ENCODE measurements at regions not wholly inside any gene's neighbourhood (a gene's known extent, or its start where the extent isn't known, plus 50 kb on each side); places are given as distances from the start of the nearest gene placed in this dataset.

- Histone ChIP-seq H3K9me3 (peaks cover 0 to 5% (median 0%) of the 10 kb centered on the region in 4 donors), H3K36me3 (no peaks in the 10 kb centered on the region), H3K4me3 (no peak overlapping the region), H3K4me1 (no peaks in the 10 kb centered on the region), H3K27me3 (no peaks in the 10 kb centered on the region), H3K27ac (no peak overlapping the region)
- DNase-seq: no peak
- WGBS, 2 donors: 87 to 90% methylated on average over 2 of the region's 2 CpGs
- TF ChIP-seq POLR2A (IDR thresholded peaks at IDR 0.05) (no peak), POLR2AphosphoS5 (IDR thresholded peaks at IDR 0.05) (no peak), EP300 (IDR thresholded peaks at IDR 0.05) (no peak), CTCF (IDR thresholded peaks at IDR 0.05) (no peak)
- no peak for ATAC-seq (ENCODE audit: low FRiP score in 2 of 2)
Observed at GRCh38 chr18:41324934-41325333, 630.1 kb upstream of the PIK3C3 start.

- DNase-seq (no peak), ATAC-seq (ENCODE audit: low FRiP score in 2 of 2) (no peak)
- 81 to 85% methylated on average over 2 of the region's 2 CpGs for WGBS, 2 donors
Observed at GRCh38 chr18:41324020-41324791, 630.8 kb upstream of the PIK3C3 start.

GRCh38 chr18:41323044-41323443 is 632.0 kb upstream of the PIK3C3 start:
- Histone ChIP-seq H3K27me3 (no peaks in the 10 kb centered on the region), H3K4me1 (no peaks in the 10 kb centered on the region), H3K27ac (no peak overlapping the region), H3K4me3 (no peak overlapping the region), H3K9me3 (no peaks in the 10 kb centered on the region), H3K36me3 (no peaks in the 10 kb centered on the region)
- ATAC-seq (ENCODE audit: low FRiP score in 2 of 2): no peak
- no peak for TF ChIP-seq EP300 (IDR thresholded peaks at IDR 0.05)
- TF ChIP-seq CTCF (IDR thresholded peaks at IDR 0.05): no peak
- TF ChIP-seq POLR2AphosphoS5 (IDR thresholded peaks at IDR 0.05): no peak
- no peak for TF ChIP-seq POLR2A (IDR thresholded peaks at IDR 0.05)
- DNase-seq: no peak

More at GRCh38 chr18:41324020-41324791, 630.8 kb upstream of the PIK3C3 start:
- H3K9me3 ChIP-seq: peaks cover 0 to 5% (median 0%) of the 10 kb centered on the region in 4 donors
- no peaks in the 10 kb centered on the region for H3K27me3 ChIP-seq
- H3K36me3 ChIP-seq: no peaks in the 10 kb centered on the region
- TF ChIP-seq POLR2A (IDR thresholded peaks at IDR 0.05) (no peak), POLR2AphosphoS5 (IDR thresholded peaks at IDR 0.05) (no peak), EP300 (IDR thresholded peaks at IDR 0.05) (no peak), CTCF (IDR thresholded peaks at IDR 0.05) (no peak)
- H3K4me3 ChIP-seq: no peak overlapping the region
- H3K4me1 ChIP-seq: no peaks in the 10 kb centered on the region
- H3K27ac ChIP-seq: no peak overlapping the region

GRCh38 chr18:41320100-41320499 is 634.9 kb upstream of the PIK3C3 start:
- Histone ChIP-seq H3K36me3 (no peaks in the 10 kb centered on the region), H3K27ac (no peak overlapping the region), H3K27me3 (no peaks in the 10 kb centered on the region), H3K4me1 (no peaks in the 10 kb centered on the region), H3K4me3 (no peak overlapping the region), H3K9me3 (peaks cover 0 to 5% (median 0%) of the 10 kb centered on the region in 4 donors)
- no peak for ATAC-seq (ENCODE audit: low FRiP score in 2 of 2)
- DNase-seq: no peak
- 61 to 67% methylated on average over 2 of the region's 2 CpGs for WGBS, 2 donors
- TF ChIP-seq POLR2AphosphoS5 (IDR thresholded peaks at IDR 0.05) (no peak), POLR2A (IDR thresholded peaks at IDR 0.05) (no peak), CTCF (IDR thresholded peaks at IDR 0.05) (no peak)

- DNase-seq (no peak), ATAC-seq (ENCODE audit: low FRiP score in 2 of 2) (no peak)
- TF ChIP-seq CTCF (IDR thresholded peaks at IDR 0.05) (no peak), EP300 (IDR thresholded peaks at IDR 0.05) (no peak), POLR2A (IDR thresholded peaks at IDR 0.05) (no peak), POLR2AphosphoS5 (IDR thresholded peaks at IDR 0.05) (no peak)
- H3K36me3 ChIP-seq: no peaks in the 10 kb centered on the region
- no peak overlapping the region for H3K4me3 ChIP-seq
- WGBS, 2 donors: 73 to 77% methylated on average over 3 of the region's 3 CpGs
- no peaks in the 10 kb centered on the region for H3K27me3 ChIP-seq
- peaks cover 0 to 5% (median 0%) of the 10 kb centered on the region in 4 donors for H3K9me3 ChIP-seq
- no peaks in the 10 kb centered on the region for H3K4me1 ChIP-seq
- H3K27ac ChIP-seq: no peak overlapping the region
Observed at GRCh38 chr18:41315134-41315533, 639.9 kb upstream of the PIK3C3 start.
